ENCODE measurements at regions not wholly inside any gene's neighbourhood (a gene's known extent, or its start where the extent isn't known, plus 50 kb on each side); places are given as distances from the start of the nearest gene placed in this dataset.

GRCh38 chr2:59259913-59260312, 1018.8 kb upstream of the FANCL start:
- Histone ChIP-seq H3K27ac (replicated peaks) (no peak overlapping the region), H3K4me3 (replicated peaks; ENCODE audit: insufficient read depth, low read length) (no peak overlapping the region), H3K27me3 (ENCODE audit: insufficient read depth, poor library complexity, severe bottlenecking) (no peaks in the 10 kb centered on the region)
- no peak for DNase-seq (ENCODE audit: low read depth in 1 of 2, low spot score in 1 of 2)
- TF ChIP-seq REST (IDR thresholded peaks at IDR 0.05; ENCODE audit: insufficient replicate concordance, low read depth) (no peak), GABPA (IDR thresholded peaks at IDR 0.05; ENCODE audit: low read depth) (no peak), POLR2AphosphoS5 (IDR thresholded peaks at IDR 0.05; ENCODE audit: low read depth) (no peak), SPI1 (IDR thresholded peaks at IDR 0.05; ENCODE audit: borderline replicate concordance, low read depth) (no peak)

- DNase-seq (ENCODE audit: low read depth in 1 of 2, low spot score in 1 of 2): no peak
- no peak for TF ChIP-seq POLR2AphosphoS5 (IDR thresholded peaks at IDR 0.05; ENCODE audit: low read depth)
- TF ChIP-seq GABPA (IDR thresholded peaks at IDR 0.05; ENCODE audit: low read depth): no peak
- TF ChIP-seq REST (IDR thresholded peaks at IDR 0.05; ENCODE audit: insufficient replicate concordance, low read depth): no peak
- no peak for TF ChIP-seq SPI1 (IDR thresholded peaks at IDR 0.05; ENCODE audit: borderline replicate concordance, low read depth)
- no peak for TF ChIP-seq CTCF (IDR thresholded peaks at IDR 0.05; ENCODE audit: insufficient read depth, low read length)
- Histone ChIP-seq H3K27ac (replicated peaks) (no peak overlapping the region), H3K27me3 (ENCODE audit: insufficient read depth, poor library complexity, severe bottlenecking) (no peaks in the 10 kb centered on the region), H3K4me3 (replicated peaks; ENCODE audit: insufficient read depth, low read length) (no peak overlapping the region)
Observed at GRCh38 chr2:59256290-59256689, 1015.2 kb upstream of the FANCL start.

GRCh38 chr2:59254279-59254678, 1013.2 kb upstream of the FANCL start:
- H3K27ac ChIP-seq (replicated peaks): no peak overlapping the region
- TF ChIP-seq GABPA (IDR thresholded peaks at IDR 0.05; ENCODE audit: low read depth) (no peak), POLR2AphosphoS5 (IDR thresholded peaks at IDR 0.05; ENCODE audit: low read depth) (no peak), SPI1 (IDR thresholded peaks at IDR 0.05; ENCODE audit: borderline replicate concordance, low read depth) (no peak), CTCF (IDR thresholded peaks at IDR 0.05; ENCODE audit: insufficient read depth, low read length) (no peak), REST (IDR thresholded peaks at IDR 0.05; ENCODE audit: insufficient replicate concordance, low read depth) (no peak)
- no peak overlapping the region for H3K4me3 ChIP-seq (replicated peaks; ENCODE audit: insufficient read depth, low read length)
- no peak for DNase-seq (ENCODE audit: low read depth in 1 of 2, low spot score in 1 of 2)
- H3K27me3 ChIP-seq (ENCODE audit: insufficient read depth, poor library complexity, severe bottlenecking): no peaks in the 10 kb centered on the region

All from HL-60 (cell line).